ENCODE measurements at regions not wholly inside any gene's neighbourhood (a gene's known extent, or its start where the extent isn't known, plus 50 kb on each side); places are given as distances from the start of the nearest gene placed in this dataset.

GRCh38 chr3:166029507-166029906, 192.3 kb upstream of the BCHE start (continued):
- TF ChIP-seq AHDC1 (CRISPR knock-in tag; IDR thresholded peaks at IDR 0.05; ENCODE audit: borderline replicate concordance) = no peak
- no peak for TF ChIP-seq KDM5A (IDR thresholded peaks at IDR 0.05; ENCODE audit: borderline replicate concordance, low read length)

GRCh38 chr3:166013073-166013679, 176.0 kb upstream of the BCHE start:
- no peak for ATAC-seq
- in situ Hi-C loops (cut with HindIII; ENCODE audit: extremely low pct_ligation_motif_present, low pct_unique_long_range_greater_than_20kb) = loop anchor here (25.0 kb wide), 1 partner anchor 1024 kb away; no protein-coding TSS in a partner anchor
- Histone ChIP-seq H2AFZ (ENCODE audit: low read length) (no peak overlapping the region), H3K4me3 (replicated peaks in 1 of 3; ENCODE audit: insufficient read depth in 1 of 3, low read depth in 2 of 3, low read length in 3 of 3) (no peak overlapping the region), H3K79me2 (ENCODE audit: insufficient read depth, low read length) (no peaks in the 10 kb centered on the region), H3K9ac (ENCODE audit: insufficient read depth, low read depth, low read length) (no peak overlapping the region), H3K9me3 (ENCODE audit: low read length) (no peaks in the 10 kb centered on the region), H4K20me1 (ENCODE audit: insufficient read depth, low read length) (no peaks in the 10 kb centered on the region), H3K36me3 (replicated peaks in 1 of 2; ENCODE audit: control insufficient read depth in 1 of 2, insufficient read depth in 2 of 2, low read length in 2 of 2) (no peaks in the 10 kb centered on the region), H3K27ac (ENCODE audit: extremely low read length, insufficient read depth, low read length) (no peak overlapping the region), H3K27me3 (ENCODE audit: control insufficient read depth in 1 of 2, insufficient read depth in 2 of 2, low read length in 2 of 2) (no peaks in the 10 kb centered on the region), H3K4me1 (ENCODE audit: insufficient read depth, low read length) (no peaks in the 10 kb centered on the region), H3K4me2 (ENCODE audit: low read depth, low read length) (no peak overlapping the region)
- 0% methylated on average over 1 of the region's 1 CpG for WGBS (ENCODE audit: low lambda C conversion rate)
- intact Hi-C loops (cut with micrococcal nuclease; ENCODE audit: unreplicated experiment) = loop anchor here (1.0 kb wide), 1 partner anchor 672 kb away; no protein-coding TSS in a partner anchor
- TF ChIP-seq, protein P1, sequence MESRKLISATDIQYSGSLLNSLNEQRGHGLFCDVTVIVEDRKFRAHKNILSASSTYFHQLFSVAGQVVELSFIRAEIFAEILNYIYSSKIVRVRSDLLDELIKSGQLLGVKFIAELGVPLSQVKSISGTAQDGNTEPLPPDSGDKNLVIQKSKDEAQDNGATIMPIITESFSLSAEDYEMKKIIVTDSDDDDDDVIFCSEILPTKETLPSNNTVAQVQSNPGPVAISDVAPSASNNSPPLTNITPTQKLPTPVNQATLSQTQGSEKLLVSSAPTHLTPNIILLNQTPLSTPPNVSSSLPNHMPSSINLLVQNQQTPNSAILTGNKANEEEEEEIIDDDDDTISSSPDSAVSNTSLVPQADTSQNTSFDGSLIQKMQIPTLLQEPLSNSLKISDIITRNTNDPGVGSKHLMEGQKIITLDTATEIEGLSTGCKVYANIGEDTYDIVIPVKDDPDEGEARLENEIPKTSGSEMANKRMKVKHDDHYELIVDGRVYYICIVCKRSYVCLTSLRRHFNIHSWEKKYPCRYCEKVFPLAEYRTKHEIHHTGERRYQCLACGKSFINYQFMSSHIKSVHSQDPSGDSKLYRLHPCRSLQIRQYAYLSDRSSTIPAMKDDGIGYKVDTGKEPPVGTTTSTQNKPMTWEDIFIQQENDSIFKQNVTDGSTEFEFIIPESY (CRISPR knock-in tag; IDR thresholded peaks at IDR 0.05) = no peak
- TF ChIP-seq ZNF883 (CRISPR knock-in tag; IDR thresholded peaks at IDR 0.05; ENCODE audit: not compliant biosample characterization) (no peak), STAG1 (CRISPR knock-in tag; IDR thresholded peaks at IDR 0.05) (peak; percentile 59), ZNF441 (CRISPR knock-in tag; IDR thresholded peaks at IDR 0.05; ENCODE audit: borderline replicate concordance) (no peak)
- TF ChIP-seq, protein P2, sequence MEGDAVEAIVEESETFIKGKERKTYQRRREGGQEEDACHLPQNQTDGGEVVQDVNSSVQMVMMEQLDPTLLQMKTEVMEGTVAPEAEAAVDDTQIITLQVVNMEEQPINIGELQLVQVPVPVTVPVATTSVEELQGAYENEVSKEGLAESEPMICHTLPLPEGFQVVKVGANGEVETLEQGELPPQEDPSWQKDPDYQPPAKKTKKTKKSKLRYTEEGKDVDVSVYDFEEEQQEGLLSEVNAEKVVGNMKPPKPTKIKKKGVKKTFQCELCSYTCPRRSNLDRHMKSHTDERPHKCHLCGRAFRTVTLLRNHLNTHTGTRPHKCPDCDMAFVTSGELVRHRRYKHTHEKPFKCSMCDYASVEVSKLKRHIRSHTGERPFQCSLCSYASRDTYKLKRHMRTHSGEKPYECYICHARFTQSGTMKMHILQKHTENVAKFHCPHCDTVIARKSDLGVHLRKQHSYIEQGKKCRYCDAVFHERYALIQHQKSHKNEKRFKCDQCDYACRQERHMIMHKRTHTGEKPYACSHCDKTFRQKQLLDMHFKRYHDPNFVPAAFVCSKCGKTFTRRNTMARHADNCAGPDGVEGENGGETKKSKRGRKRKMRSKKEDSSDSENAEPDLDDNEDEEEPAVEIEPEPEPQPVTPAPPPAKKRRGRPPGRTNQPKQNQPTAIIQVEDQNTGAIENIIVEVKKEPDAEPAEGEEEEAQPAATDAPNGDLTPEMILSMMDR (CRISPR knock-in tag; IDR thresholded peaks at IDR 0.05) = peak; percentile 47
- ChIA-PET CTCF (ENCODE audit: low intra/inter-chr PET ratio, low total read pairs) (interaction anchor here (1.7 kb wide), 1 partner anchor 1019 kb away, joined by 13 read pairs; no protein-coding TSS in a partner anchor), POLR2A (no interaction called here)
- DNase-seq (ENCODE audit: low spot score) = peak; percentile 39
- FAIRE-seq = no peak
- BruUV-seq (replicated peaks) = no TSS peak

Data from HepG2 (cell line).